ENCODE measurements at regions not wholly inside any gene's neighbourhood (a gene's known extent, or its start where the extent isn't known, plus 50 kb on each side); places are given as distances from the start of the nearest gene placed in this dataset.

- no peak for DNase-seq
These were observed 746.1 kb upstream of the LRRC4C start for GRCh38 chr11:42205518-42205917.

GRCh38 chr11:42225664-42226063 is 766.2 kb upstream of the LRRC4C start:
- DNase-seq, result no peak

- no peak for DNase-seq
These were observed 773.2 kb upstream of the LRRC4C start for GRCh38 chr11:42232673-42233072.

- DNase-seq, result no peak
These were observed 775.0 kb upstream of the LRRC4C start for GRCh38 chr11:42234451-42234951.

GRCh38 chr11:42237701-42238235 is 778.3 kb upstream of the LRRC4C start:
- DNase-seq, result no peak

GRCh38 chr11:42239188-42239587 is 779.7 kb upstream of the LRRC4C start:
- no peak for DNase-seq

- DNase-seq, result no peak
These were observed 783.9 kb upstream of the LRRC4C start for GRCh38 chr11:42243385-42243784.

- no peak for DNase-seq
These were observed 784.9 kb upstream of the LRRC4C start for GRCh38 chr11:42244376-42244775.

GRCh38 chr11:42249401-42249800 is 789.9 kb upstream of the LRRC4C start:
- no peak for DNase-seq

GRCh38 chr11:42249956-42250355 is 790.5 kb upstream of the LRRC4C start:
- no peak for DNase-seq

GRCh38 chr11:42251984-42252383 is 792.5 kb upstream of the LRRC4C start:
- no peak for DNase-seq

- no peak for DNase-seq
These were observed 793.7 kb upstream of the LRRC4C start for GRCh38 chr11:42253156-42253555.

GRCh38 chr11:42255906-42256305 is 796.5 kb upstream of the LRRC4C start:
- no peak for DNase-seq

GRCh38 chr11:42257534-42257933 is 798.1 kb upstream of the LRRC4C start:
- DNase-seq, result no peak

- DNase-seq, result no peak
These were observed 805.6 kb upstream of the LRRC4C start for GRCh38 chr11:42265072-42265471.

GRCh38 chr11:42271306-42271705 is 811.9 kb upstream of the LRRC4C start:
- no peak for DNase-seq

GRCh38 chr11:42273977-42274376 is 814.5 kb upstream of the LRRC4C start:
- DNase-seq, result no peak

- DNase-seq, result no peak
These were observed 837.5 kb upstream of the LRRC4C start for GRCh38 chr11:42296910-42297309.

- DNase-seq, result no peak
These were observed 840.3 kb upstream of the LRRC4C start for GRCh38 chr11:42299780-42300179.

- no peak for DNase-seq
These were observed 842.3 kb upstream of the LRRC4C start for GRCh38 chr11:42301777-42302176.

GRCh38 chr11:42311514-42311913 is 852.1 kb upstream of the LRRC4C start:
- DNase-seq, result no peak

GRCh38 chr11:42311944-42312343 is 852.5 kb upstream of the LRRC4C start:
- no peak for DNase-seq

GRCh38 chr11:42315267-42315666 is 855.8 kb upstream of the LRRC4C start:
- no peak for DNase-seq

GRCh38 chr11:42315846-42316245 is 856.4 kb upstream of the LRRC4C start:
- DNase-seq, result no peak

- DNase-seq, result no peak
These were observed 860.5 kb upstream of the LRRC4C start for GRCh38 chr11:42319921-42320320.
